Spleen (tissue), 3 donors: ENCODE measurements at regions not wholly inside any gene's neighbourhood (a gene's known extent, or its start where the extent isn't known, plus 50 kb on each side); places are given as distances from the start of the nearest gene placed in this dataset.

Experiments used
- POLR2A ChIP-seq, 3 donors: fragments of 450-650 bp; IDR thresholded peaks; one replicate each; pipeline ENCODE4 v1.5.1; 2017; ENCODE audit warnings: antibody characterized with exemption in 3 of 3, mild to moderate bottlenecking in 1 of 3
- POLR2AphosphoS5 ChIP-seq, 3 donors: sonication (generic); formaldehyde crosslinking; IDR thresholded peaks; one replicate each; pipeline ENCODE4 v1.5.1; 2017; ENCODE audit warnings: antibody characterized with exemption in 3 of 3

- no peak for TF ChIP-seq POLR2A (IDR thresholded peaks at IDR 0.05)
- TF ChIP-seq POLR2AphosphoS5 (IDR thresholded peaks at IDR 0.05): no peak
These were observed 657.0 kb upstream of the SYT4 start for GRCh38 chr18:43934322-43934721.
